ENCODE measurements at regions not wholly inside any gene's neighbourhood (a gene's known extent, or its start where the extent isn't known, plus 50 kb on each side); places are given as distances from the start of the nearest gene placed in this dataset.

GRCh38 chr11:26191193-26191592 lies 140.7 kb upstream of the ANO3 start:
- no peak overlapping the region for H3K27ac ChIP-seq
- DNase-seq (ENCODE audit: low spot score), result no peak
- POLR2A ChIA-PET (ENCODE audit: low non-redundant PET), result no interaction called here
- TF ChIP-seq, protein P1, sequence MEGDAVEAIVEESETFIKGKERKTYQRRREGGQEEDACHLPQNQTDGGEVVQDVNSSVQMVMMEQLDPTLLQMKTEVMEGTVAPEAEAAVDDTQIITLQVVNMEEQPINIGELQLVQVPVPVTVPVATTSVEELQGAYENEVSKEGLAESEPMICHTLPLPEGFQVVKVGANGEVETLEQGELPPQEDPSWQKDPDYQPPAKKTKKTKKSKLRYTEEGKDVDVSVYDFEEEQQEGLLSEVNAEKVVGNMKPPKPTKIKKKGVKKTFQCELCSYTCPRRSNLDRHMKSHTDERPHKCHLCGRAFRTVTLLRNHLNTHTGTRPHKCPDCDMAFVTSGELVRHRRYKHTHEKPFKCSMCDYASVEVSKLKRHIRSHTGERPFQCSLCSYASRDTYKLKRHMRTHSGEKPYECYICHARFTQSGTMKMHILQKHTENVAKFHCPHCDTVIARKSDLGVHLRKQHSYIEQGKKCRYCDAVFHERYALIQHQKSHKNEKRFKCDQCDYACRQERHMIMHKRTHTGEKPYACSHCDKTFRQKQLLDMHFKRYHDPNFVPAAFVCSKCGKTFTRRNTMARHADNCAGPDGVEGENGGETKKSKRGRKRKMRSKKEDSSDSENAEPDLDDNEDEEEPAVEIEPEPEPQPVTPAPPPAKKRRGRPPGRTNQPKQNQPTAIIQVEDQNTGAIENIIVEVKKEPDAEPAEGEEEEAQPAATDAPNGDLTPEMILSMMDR (conservative IDR thresholded peaks at IDR 0.05; ENCODE audit: low read depth), result no peak
- CTCF ChIA-PET, result no interaction called here

DNA sequence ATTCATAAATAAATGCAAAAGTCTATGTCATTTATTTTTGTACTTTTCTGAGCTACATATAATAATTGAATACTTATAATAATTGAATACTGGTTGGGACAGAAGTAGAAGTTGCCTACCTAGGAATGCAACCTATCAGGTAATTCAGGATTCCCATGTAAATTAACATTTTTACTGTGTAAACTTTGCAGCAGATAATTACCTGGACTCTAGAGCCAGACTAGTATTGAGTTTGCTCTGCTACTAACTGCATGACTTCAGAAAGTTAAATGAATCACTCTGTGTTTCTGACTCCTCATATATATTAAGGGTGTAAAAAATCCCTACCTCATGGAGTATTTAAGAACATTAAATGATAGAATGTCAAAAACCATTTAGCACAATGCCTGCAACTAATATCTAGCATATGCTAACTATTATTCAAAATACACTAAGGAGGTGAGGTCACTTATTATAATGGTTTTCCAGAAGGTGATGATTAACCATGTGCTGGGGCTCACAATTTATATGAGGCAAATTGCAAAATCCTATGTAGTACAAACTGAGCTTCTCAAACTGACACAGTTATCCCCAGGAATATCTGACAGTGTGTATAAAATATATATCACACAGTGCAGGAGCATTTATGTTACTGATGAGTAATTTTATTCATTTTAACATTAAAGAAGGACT lies 138.1 kb upstream of the ANO3 start:
- POLR2A ChIA-PET (ENCODE audit: low non-redundant PET), result no interaction called here
- TF ChIP-seq, protein P1 (conservative IDR thresholded peaks at IDR 0.05; ENCODE audit: low read depth), result no peak
- CTCF ChIA-PET, result no interaction called here
- no peak for DNase-seq (ENCODE audit: low spot score)
- no peak overlapping the region for H3K27ac ChIP-seq

- ChIA-PET POLR2A (ENCODE audit: low non-redundant PET) (no interaction called here), CTCF (no interaction called here)
- no peak overlapping the region for H3K27ac ChIP-seq
- TF ChIP-seq, protein P1 (conservative IDR thresholded peaks at IDR 0.05; ENCODE audit: low read depth), result no peak
- no peak for DNase-seq (ENCODE audit: low spot score)
Observed at GRCh38 chr11:26194881-26195280, 137.0 kb upstream of the ANO3 start.

DNA sequence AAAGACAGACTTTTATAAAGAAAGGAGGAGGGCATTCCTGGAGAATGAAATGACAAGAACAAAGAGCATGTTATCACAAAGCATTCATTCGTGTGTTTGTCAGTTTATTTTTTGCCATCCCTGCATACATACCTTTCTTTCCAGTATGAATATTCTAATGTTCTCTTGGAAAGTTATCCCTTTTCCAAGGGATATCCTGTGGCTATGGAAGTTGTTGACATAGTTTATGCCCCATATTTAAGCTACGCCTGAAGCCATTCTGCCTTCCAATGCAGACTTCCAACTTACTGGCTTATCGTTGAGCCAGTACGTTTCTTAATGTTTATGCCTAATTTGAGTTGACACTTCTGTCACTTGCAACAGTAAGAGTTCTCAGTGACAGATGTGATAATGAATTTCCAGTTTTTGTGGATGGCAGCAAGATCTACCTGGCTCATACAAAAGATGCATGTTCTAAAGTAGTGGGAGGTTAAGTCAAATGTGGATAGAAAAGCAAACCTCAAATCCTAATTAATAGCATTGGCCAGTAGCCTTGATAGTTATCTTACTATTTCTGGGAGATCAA lies 133.3 kb upstream of the ANO3 start:
- TF ChIP-seq, protein P1 (conservative IDR thresholded peaks at IDR 0.05; ENCODE audit: low read depth), result no peak
- ChIA-PET POLR2A (ENCODE audit: low non-redundant PET) (no interaction called here), CTCF (no interaction called here)
- DNase-seq (ENCODE audit: low spot score), result no peak
- H3K27ac ChIP-seq, result no peak overlapping the region

DNA sequence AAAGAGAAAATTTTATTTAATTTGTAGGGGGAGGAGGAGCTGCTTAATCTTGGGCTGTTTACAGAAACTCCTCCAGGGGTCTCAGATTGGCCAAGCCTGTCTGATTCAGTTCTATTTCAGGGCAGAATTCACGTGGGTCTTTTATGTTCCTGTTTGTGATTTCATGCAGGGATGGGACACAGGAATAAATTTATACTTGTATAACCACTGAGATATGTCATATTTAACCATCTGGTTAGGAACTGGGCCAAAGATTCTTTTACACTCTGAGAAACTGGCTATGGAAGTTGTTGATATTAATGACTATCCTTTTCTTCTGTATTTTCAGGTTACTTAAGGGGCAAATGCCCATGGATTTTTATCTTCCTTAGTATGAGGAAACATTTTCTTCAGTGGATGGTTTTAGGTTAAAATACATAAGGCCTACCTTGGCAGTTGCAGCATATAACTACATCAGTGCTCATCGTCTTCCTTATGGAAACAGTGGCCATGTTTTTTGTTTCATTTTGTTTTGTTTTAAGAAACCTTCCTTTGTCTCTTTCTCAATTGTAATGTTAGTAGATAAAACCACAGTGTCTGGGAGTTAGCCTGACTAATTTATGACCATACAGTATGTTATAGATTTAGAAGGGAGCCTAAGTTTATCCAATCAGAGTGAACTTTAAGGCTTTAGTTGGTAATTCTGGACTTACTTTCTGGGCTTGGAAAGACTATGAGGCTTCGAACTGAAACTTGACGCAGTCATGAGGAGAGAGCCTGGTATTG lies 132.4 kb upstream of the ANO3 start:
- TF ChIP-seq, protein P1 (conservative IDR thresholded peaks at IDR 0.05; ENCODE audit: low read depth), result no peak
- POLR2A ChIA-PET (ENCODE audit: low non-redundant PET), result no interaction called here
- H3K27ac ChIP-seq, result no peak overlapping the region
- DNase-seq (ENCODE audit: low spot score), result no peak
- CTCF ChIA-PET, result no interaction called here

- DNase-seq (ENCODE audit: low spot score), result peak; percentile 46
- POLR2A ChIA-PET (ENCODE audit: low non-redundant PET), result no interaction called here
- CTCF ChIA-PET, result interaction anchor here (0.5 to 1.3 kb wide), 3 partner anchors 219 to 1979 kb away, joined by 3 to 5 read pairs (median 4); no protein-coding TSS in a partner anchor
- H3K27ac ChIP-seq, result no peak overlapping the region
- TF ChIP-seq, protein P1 (conservative IDR thresholded peaks at IDR 0.05; ENCODE audit: low read depth), result no peak
Observed at GRCh38 chr11:26201411-26201810, 130.5 kb upstream of the ANO3 start.

Data from RWPE1 (cell line).